Activated CD4-positive, CD25-positive, alpha-beta regulatory T cell treated with anti-CD3 and anti-CD28 coated beads, Interleukin-2, amount 50 U/mL, for 24 hours (primary cell): ENCODE measurements at regions not wholly inside any gene's neighbourhood (a gene's known extent, or its start where the extent isn't known, plus 50 kb on each side); places are given as distances from the start of the nearest gene placed in this dataset.

Experiments
- ATAC-seq, 2 donors: fragments of 150-1000 bp; cut with Tn5 transposase; one replicate each; pipeline ENCODE4 v1.10.0; 2021; ENCODE audit warnings: mild to moderate bottlenecking in 1 of 2, moderate library complexity in 1 of 2

- ATAC-seq, result no peak
Measured at GRCh38 chr2:34037886-34038285, 438.8 kb upstream of the FAM98A start.

DNA sequence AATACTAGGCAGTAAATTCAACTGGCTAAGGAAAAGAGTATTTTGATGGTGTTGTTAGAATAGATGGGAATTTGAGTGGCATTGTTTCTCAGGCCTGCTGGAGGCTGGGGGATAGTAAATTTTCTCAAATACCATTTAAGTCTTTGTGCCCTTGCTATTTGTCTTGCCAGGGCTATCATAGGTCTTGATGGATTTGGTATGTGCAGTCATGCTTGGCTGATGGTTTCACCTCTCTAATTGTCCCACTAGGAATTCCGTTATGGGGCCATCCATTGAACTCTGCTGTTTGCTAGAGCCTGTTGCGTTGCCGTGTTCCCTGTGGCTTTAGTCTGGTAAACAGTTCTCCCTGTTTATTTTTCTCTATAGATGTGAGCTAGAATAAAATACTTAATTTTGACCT is 438.1 kb upstream of the FAM98A start:
- no peak for ATAC-seq

DNA sequence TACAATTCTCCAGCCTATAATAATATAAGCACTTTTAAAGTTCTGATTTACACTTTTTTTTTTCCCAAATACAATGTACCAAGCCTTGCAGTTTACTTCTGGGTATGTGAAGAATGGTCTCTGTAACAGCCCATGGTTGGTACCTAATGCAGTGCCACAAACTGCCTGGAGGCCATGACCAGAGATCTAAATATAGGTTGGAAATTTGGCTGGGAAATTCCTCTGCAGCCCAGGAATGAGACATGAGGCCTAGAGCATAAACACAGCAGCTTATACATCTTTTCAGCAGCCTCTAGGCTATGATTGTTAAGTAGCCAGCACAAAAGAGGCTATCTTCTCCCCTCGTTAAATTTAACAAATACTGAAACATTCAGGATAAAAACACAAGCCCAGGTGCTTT is 432.0 kb upstream of the FAM98A start:
- no peak for ATAC-seq

GRCh38 chr2:34030273-34030672 is 431.2 kb upstream of the FAM98A start:
- no peak for ATAC-seq

DNA sequence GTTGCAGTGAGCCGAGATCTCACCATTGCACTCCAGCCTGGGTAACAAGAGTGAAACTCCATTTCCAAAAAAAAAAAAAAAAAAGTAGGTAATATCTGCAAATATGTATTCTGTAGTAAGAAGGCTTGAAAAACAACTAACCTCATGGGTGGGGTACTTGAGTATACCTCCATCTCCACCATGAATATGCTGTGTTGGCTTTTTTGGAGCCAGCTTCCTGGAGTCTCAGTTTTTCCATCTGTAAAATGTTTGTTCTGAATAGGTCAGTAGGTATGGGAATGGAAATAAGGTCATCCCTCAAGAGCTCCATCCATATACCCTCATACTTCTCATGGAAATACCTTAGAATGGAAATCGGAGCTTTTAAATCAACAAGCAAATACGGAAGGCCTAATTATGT is 430.0 kb upstream of the FAM98A start:
- ATAC-seq, result no peak

DNA sequence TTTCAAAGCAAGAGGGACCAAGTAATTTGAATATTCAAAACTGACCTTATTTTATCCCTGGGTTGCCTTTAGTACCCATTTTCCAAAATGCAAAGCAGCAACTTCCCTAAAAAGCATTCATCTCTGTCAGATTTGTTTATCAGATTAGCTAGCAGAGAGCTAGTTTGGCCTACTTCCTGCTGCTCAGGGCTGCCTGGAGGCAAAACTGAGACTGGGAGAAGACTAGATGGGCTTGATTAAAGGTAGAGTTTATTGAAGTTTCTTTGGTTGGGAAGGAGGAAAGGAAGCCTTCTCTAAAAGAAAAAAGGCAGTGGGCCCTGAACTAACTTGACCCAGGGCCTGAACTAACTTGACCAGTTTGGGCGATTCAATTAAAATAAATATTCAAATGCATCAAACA is 426.1 kb upstream of the FAM98A start:
- ATAC-seq, result no peak

DNA sequence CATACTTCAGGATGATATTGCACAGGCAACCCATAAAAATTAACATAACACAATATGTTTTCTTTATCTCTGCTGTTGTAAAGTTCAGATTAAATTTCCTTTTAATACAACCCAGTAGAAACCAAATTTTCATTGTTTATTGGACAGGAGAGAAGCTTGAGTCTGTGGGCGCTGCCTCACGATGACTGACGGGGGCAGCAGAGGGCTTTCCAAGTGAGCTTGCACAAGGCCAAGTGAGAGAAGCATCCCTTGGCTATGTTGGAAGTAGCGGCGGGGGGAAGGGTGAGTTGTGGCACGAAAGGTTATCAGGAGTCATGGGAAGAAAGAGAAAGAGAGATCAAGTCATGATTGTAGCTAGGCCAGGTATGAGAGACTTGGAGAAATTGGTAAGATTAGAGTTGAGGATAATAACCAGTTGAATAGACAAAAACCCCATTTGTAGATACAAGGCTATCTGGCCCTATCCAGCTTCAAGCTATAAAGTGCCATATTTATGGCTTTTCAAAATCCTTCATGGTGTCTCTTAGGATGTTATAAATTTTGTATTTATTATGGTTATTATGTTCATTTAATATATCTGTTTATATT is 413.7 kb upstream of the FAM98A start:
- no peak for ATAC-seq

- no peak for ATAC-seq
Measured at GRCh38 chr2:34011684-34012083, 412.6 kb upstream of the FAM98A start.

DNA sequence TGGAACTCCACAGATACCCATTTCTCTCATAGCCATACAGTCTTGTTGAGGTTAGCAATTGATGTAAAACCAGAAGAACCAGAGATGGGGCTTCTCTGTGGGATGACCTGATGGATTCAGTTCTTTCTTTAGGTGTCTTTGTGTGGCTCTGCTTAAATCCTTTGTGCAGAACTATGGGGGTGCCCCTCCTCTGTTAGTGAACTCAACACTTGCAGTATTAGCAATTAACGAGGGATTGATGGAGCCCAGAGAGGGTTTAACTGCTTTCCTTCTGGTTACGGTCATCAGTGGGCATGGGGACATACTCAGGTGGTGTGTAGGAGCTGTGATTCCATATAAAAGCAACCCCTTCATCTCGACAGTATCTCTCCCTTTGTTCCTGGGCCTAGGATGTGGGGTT is 406.8 kb upstream of the FAM98A start:
- ATAC-seq, result no peak

DNA sequence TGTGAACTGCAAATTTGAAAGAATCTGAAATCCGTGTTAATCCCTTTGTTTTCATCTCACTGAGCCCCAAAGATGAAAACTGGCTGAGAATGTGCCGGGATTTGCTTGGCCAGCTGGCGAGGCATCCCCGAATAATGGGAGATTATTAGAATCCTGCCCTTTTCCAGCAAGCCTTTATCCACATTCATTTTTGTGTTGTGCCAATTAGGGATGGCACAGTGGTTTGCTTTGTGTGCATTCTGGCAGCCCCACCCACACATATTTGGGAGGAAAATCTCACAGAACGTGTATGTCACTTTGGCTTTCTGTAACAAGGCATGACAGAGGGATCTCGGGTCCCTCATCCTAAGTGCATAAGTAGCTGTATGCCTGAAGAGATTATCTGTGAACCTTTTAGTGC is 405.8 kb upstream of the FAM98A start:
- no peak for ATAC-seq

- no peak for ATAC-seq
Measured at GRCh38 chr2:34003795-34004194, 404.7 kb upstream of the FAM98A start.

- ATAC-seq, result no peak
Measured at GRCh38 chr2:34001557-34001956, 402.5 kb upstream of the FAM98A start.

DNA sequence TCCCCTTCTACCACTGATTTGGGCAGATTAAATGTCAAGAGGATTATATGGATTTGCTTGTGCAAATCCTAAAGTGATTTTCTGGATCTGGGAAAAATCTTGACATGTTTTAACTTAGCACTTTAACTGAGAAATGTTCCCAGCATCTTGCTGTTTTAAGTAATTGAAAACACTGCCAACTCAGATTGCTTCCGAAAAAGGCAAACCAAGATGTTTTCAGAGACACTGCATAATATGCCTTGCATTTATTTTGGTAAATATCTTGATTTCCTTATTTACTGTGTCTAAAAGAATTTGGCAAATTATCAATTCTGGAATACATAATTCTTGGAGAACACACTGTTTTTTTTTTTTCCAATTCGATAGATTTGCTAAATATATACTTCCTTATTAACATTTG is 385.0 kb upstream of the FAM98A start:
- ATAC-seq, result no peak

- no peak for ATAC-seq
Measured at GRCh38 chr2:33978471-33978870, 379.4 kb upstream of the FAM98A start.

GRCh38 chr2:33975498-33975897 is 376.4 kb upstream of the FAM98A start:
- no peak for ATAC-seq

- ATAC-seq, result no peak
Measured at GRCh38 chr2:33967103-33967502, 368.0 kb upstream of the FAM98A start.

GRCh38 chr2:33958591-33958990 is 359.5 kb upstream of the FAM98A start:
- no peak for ATAC-seq

- ATAC-seq, result no peak
Measured at GRCh38 chr2:33949371-33949770, 350.3 kb upstream of the FAM98A start.

- ATAC-seq, result no peak
Measured at GRCh38 chr2:33946193-33946592, 347.1 kb upstream of the FAM98A start.

GRCh38 chr2:33933203-33933602 is 334.1 kb upstream of the FAM98A start:
- no peak for ATAC-seq

- no peak for ATAC-seq
Measured at GRCh38 chr2:33931164-33931563, 332.1 kb upstream of the FAM98A start.

DNA sequence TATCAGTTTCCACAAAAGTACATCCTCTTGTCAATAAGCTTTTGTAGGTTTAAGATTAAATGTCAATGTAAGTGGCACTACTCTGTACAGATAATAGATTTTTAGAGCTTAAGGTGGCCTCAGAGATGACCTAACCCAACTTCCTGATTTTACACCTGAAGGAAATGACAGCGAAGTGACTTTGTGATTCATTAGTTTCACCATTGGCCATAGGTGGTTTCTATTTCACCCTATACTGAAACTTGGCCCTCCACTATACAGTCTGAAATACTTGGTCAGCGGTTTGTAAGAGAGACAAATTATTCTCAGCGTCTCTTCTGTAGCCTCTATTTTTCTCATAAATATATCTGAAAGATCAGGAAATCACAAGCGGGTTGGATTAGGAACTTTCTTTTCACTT is 330.4 kb upstream of the FAM98A start:
- ATAC-seq, result no peak

- ATAC-seq, result no peak
Measured at GRCh38 chr2:33927756-33928155, 328.7 kb upstream of the FAM98A start.

GRCh38 chr2:33925311-33925710 is 326.2 kb upstream of the FAM98A start:
- no peak for ATAC-seq

DNA sequence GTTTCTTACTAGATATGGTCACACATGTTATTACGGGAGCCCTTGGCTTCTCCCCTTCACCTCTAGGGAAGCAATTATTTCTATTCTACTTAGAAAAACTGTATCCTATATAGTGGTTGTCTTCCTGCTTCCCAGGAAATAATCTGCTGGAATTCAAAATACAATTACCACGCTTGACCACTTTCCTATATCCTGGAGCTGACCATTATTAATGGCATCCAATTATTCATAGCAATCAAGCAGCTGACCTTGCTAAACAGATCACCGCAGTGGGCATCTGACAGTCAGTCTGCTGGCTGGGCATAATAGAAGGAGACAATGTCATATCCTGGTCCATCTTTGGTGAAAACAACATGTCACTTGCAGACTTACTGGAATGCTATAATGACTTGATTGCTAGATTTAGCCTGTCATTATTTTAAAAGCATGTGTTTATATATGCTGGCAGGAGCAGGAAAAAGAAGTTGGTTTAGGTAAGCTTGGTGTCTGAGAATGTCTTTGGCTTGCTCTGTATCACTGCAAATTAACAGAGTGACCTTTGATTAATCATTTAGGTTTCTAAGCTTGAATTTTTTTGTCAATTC is 325.6 kb upstream of the FAM98A start:
- ATAC-seq, result no peak
